ENCODE measurements at regions not wholly inside any gene's neighbourhood (a gene's known extent, or its start where the extent isn't known, plus 50 kb on each side); places are given as distances from the start of the nearest gene placed in this dataset.

- no peak overlapping the region for H3K27ac ChIP-seq (ENCODE audit: insufficient read length, low read depth, low read length)
- H3K18ac ChIP-seq (ENCODE audit: insufficient read length, low read depth, low read length): no peak overlapping the region
- H4K8ac ChIP-seq (replicated peaks; ENCODE audit: insufficient read length, low read depth, low read length): no peak overlapping the region
- H3K4ac ChIP-seq (ENCODE audit: low read depth, low read length): no peak overlapping the region
- H3K9ac ChIP-seq (ENCODE audit: extremely low read depth, insufficient read length, low read length): no peak overlapping the region
- no peak overlapping the region for H2AK5ac ChIP-seq (ENCODE audit: insufficient read length, low read length)
- H2BK12ac ChIP-seq (ENCODE audit: insufficient read length, low read depth, low read length): no peak overlapping the region
- H3K56ac ChIP-seq (ENCODE audit: insufficient read length, low read depth, low read length): no peak overlapping the region
- no peak overlapping the region for H3K4me3 Mint-ChIP-seq
- TF ChIP-seq CTCF (conservative IDR thresholded peaks at IDR 0.05): no peak
- H4K20me1 ChIP-seq (ENCODE audit: control insufficient read depth, insufficient read depth, insufficient read length): no peaks in the 10 kb centered on the region
- H3K27me3 Mint-ChIP-seq (ENCODE audit: low read depth): no peaks in the 10 kb centered on the region
- H2AFZ ChIP-seq (ENCODE audit: low read length): no peak overlapping the region
- no peak overlapping the region for H2BK5ac ChIP-seq (ENCODE audit: insufficient read length, low read length)
- no peaks in the 10 kb centered on the region for H3K27me3 ChIP-seq (ENCODE audit: insufficient read depth, low read length)
- no peaks in the 10 kb centered on the region for H3K9me3 Mint-ChIP-seq
- H3K9me3 ChIP-seq (ENCODE audit: control insufficient read depth, low read depth, low read length): no peaks in the 10 kb centered on the region
- no peak overlapping the region for H3K14ac ChIP-seq (ENCODE audit: insufficient read depth, low read length)
- H3K27ac Mint-ChIP-seq: no peak overlapping the region
- no peak overlapping the region for H2BK15ac ChIP-seq (ENCODE audit: low read depth, low read length)
- H2BK20ac ChIP-seq (ENCODE audit: low read depth, low read length, poor library complexity, severe bottlenecking): no peak overlapping the region
- H4K91ac ChIP-seq (ENCODE audit: insufficient read length, low read depth, low read length): no peak overlapping the region
- WGBS (ENCODE audit: extremely low coverage, insufficient read length, low lambda C conversion rate): no CpG with 5 or more reads among the region's 4 CpGs
- no peak overlapping the region for H4K5ac ChIP-seq (ENCODE audit: insufficient read length, low read depth, low read length)
- no peak overlapping the region for H3K23ac ChIP-seq (ENCODE audit: insufficient read length, low read depth, low read length)
- no peak for DNase-seq
- H3K4me1 Mint-ChIP-seq: peaks cover 5 to 7% of the 10 kb centered on the region in 2 experiments; a peak in 2 of 4 replicates
- H3K36me3 Mint-ChIP-seq (ENCODE audit: insufficient read depth in 1 of 3, low read depth in 3 of 3): no peaks in the 10 kb centered on the region
- H3K4me1 ChIP-seq (ENCODE audit: insufficient read depth, low read length): no peaks in the 10 kb centered on the region; the same call in 1 of the 2 replicates
- no peaks in the 10 kb centered on the region for H3K23me2 ChIP-seq (ENCODE audit: insufficient read length, low read depth, low read length, poor library complexity, severe bottlenecking)
- no peaks in the 10 kb centered on the region for H3K79me2 ChIP-seq (ENCODE audit: insufficient read depth, low read length)
- H3T11ph ChIP-seq (ENCODE audit: low read length): no peak overlapping the region
- no peak overlapping the region for H3K4me2 ChIP-seq (ENCODE audit: insufficient read depth, insufficient read length, low read length)
- no peak overlapping the region for H2BK120ac ChIP-seq (ENCODE audit: low read depth, low read length, poor library complexity, severe bottlenecking)
- H3K79me1 ChIP-seq (ENCODE audit: insufficient read depth, low read depth, low read length, poor library complexity, severe bottlenecking): no peaks in the 10 kb centered on the region
Measured at GRCh38 chr7:9186730-9187129, 753.3 kb downstream of the NXPH1 start.

All from H9 (cell line).